ENCODE measurements at regions not wholly inside any gene's neighbourhood (a gene's known extent, or its start where the extent isn't known, plus 50 kb on each side); places are given as distances from the start of the nearest gene placed in this dataset.
A peak's percentile ranks its signal among the peaks of the same experiment; 100 is the strongest.

- Histone ChIP-seq H3K27ac (ENCODE audit: low read length, poor library complexity, severe bottlenecking) (no peak overlapping the region), H3K14ac (ENCODE audit: low read length in 2 of 2) (peak overlapping the region in 1 of 2 experiments; percentile 66), H3K4me3 (ENCODE audit: insufficient read depth in 1 of 2, low read depth in 1 of 2, low read length in 2 of 2) (peak overlapping the region in 1 of 2 experiments; percentile 8), H3K18ac (ENCODE audit: low read depth in 1 of 2, low read length in 2 of 2) (peak overlapping the region in 1 of 2 experiments; percentile 54), H2AK5ac (ENCODE audit: low read length, severe bottlenecking) (no peak overlapping the region), H2BK120ac (ENCODE audit: low read depth, low read length) (no peak overlapping the region), H4K91ac (ENCODE audit: low read length) (no peak overlapping the region), H3K4ac (ENCODE audit: low read depth in 1 of 2, low read length in 2 of 2) (no peak overlapping the region), H2BK12ac (ENCODE audit: low read length in 2 of 2) (peak overlapping the region in 1 of 2 experiments; percentile 33), H3K4me1 (ENCODE audit: control insufficient read depth, insufficient read depth, low read depth, low read length) (no peaks in the 10 kb centered on the region), H3K9me3 (ENCODE audit: control insufficient read depth, low read length) (no peaks in the 10 kb centered on the region), H3K23ac (ENCODE audit: low read length in 2 of 2) (no peak overlapping the region), H3K36me3 (ENCODE audit: control insufficient read depth in 1 of 2, insufficient read depth in 2 of 2, low read depth in 1 of 2, low read length in 2 of 2) (no peaks in the 10 kb centered on the region), H2BK5ac (ENCODE audit: low read depth, low read length, poor library complexity, severe bottlenecking) (no peak overlapping the region), H3K9ac (ENCODE audit: low read length) (no peak overlapping the region), H3K79me1 (replicated peaks; ENCODE audit: low read length, poor library complexity, severe bottlenecking) (no peaks in the 10 kb centered on the region), H3K27me3 (ENCODE audit: control insufficient read depth in 1 of 2, insufficient read depth in 1 of 2, low read length in 2 of 2) (peaks cover 23% of the 10 kb centered on the region in 2 experiments), H2AFZ (ENCODE audit: low read depth, low read length) (no peak overlapping the region), H4K8ac (ENCODE audit: low read length) (peak overlapping the region; percentile 57), H3K4me2 (ENCODE audit: low read length, poor library complexity, severe bottlenecking) (no peak overlapping the region), H2BK15ac (ENCODE audit: low read depth, poor library complexity, severe bottlenecking) (no peak overlapping the region)
- no peak for DNase-seq
- 93% methylated on average over 11 of the region's 12 CpGs for WGBS
Observed at GRCh38 chr18:59051470-59052165, 88.1 kb upstream of the SEC11C start.

- Histone ChIP-seq H3K9ac (ENCODE audit: low read length) (no peak overlapping the region), H2BK15ac (ENCODE audit: low read depth, poor library complexity, severe bottlenecking) (no peak overlapping the region), H3K79me1 (replicated peaks; ENCODE audit: low read length, poor library complexity, severe bottlenecking) (no peaks in the 10 kb centered on the region), H3K4me1 (ENCODE audit: control insufficient read depth, insufficient read depth, low read depth, low read length) (no peaks in the 10 kb centered on the region), H3K4me3 (ENCODE audit: insufficient read depth in 1 of 2, low read depth in 1 of 2, low read length in 2 of 2) (no peak overlapping the region), H3K14ac (ENCODE audit: low read length in 2 of 2) (no peak overlapping the region), H3K4me2 (ENCODE audit: low read length, poor library complexity, severe bottlenecking) (no peak overlapping the region), H3K27ac (ENCODE audit: low read length, poor library complexity, severe bottlenecking) (no peak overlapping the region), H3K9me3 (ENCODE audit: control insufficient read depth, low read length) (no peaks in the 10 kb centered on the region), H3K27me3 (ENCODE audit: control insufficient read depth in 1 of 2, insufficient read depth in 1 of 2, low read length in 2 of 2) (peaks cover 16 to 26% of the 10 kb centered on the region in 2 experiments), H4K91ac (ENCODE audit: low read length) (no peak overlapping the region), H2BK12ac (ENCODE audit: low read length in 2 of 2) (peak overlapping the region in 1 of 2 experiments; percentile 60), H3K36me3 (ENCODE audit: control insufficient read depth in 1 of 2, insufficient read depth in 2 of 2, low read depth in 1 of 2, low read length in 2 of 2) (no peaks in the 10 kb centered on the region), H3K4ac (ENCODE audit: low read depth in 1 of 2, low read length in 2 of 2) (no peak overlapping the region), H2AK5ac (ENCODE audit: low read length, severe bottlenecking) (no peak overlapping the region), H2BK120ac (ENCODE audit: low read depth, low read length) (no peak overlapping the region), H2BK5ac (ENCODE audit: low read depth, low read length, poor library complexity, severe bottlenecking) (no peak overlapping the region), H2AFZ (ENCODE audit: low read depth, low read length) (no peak overlapping the region), H4K8ac (ENCODE audit: low read length) (no peak overlapping the region), H3K23ac (ENCODE audit: low read length in 2 of 2) (no peak overlapping the region), H3K18ac (ENCODE audit: low read depth in 1 of 2, low read length in 2 of 2) (no peak overlapping the region)
- 88% methylated on average over 2 of the region's 6 CpGs for WGBS
- no peak for DNase-seq
Observed at GRCh38 chr18:59052965-59053820, 86.5 kb upstream of the SEC11C start.

GRCh38 chr18:59054496-59055287, 85.0 kb upstream of the SEC11C start:
- H2AK5ac ChIP-seq (ENCODE audit: low read length, severe bottlenecking): no peak overlapping the region
- no peak overlapping the region for H3K23ac ChIP-seq (ENCODE audit: low read length in 2 of 2)
- peak overlapping the region in 1 of 2 experiments; percentile 6 for H3K18ac ChIP-seq (ENCODE audit: low read depth in 1 of 2, low read length in 2 of 2)
- H3K4me2 ChIP-seq (ENCODE audit: low read length, poor library complexity, severe bottlenecking): no peak overlapping the region
- H2BK12ac ChIP-seq (ENCODE audit: low read length in 2 of 2): no peak overlapping the region
- H2AFZ ChIP-seq (ENCODE audit: low read depth, low read length): no peak overlapping the region
- DNase-seq: peak; percentile 26
- H3K36me3 ChIP-seq (ENCODE audit: control insufficient read depth in 1 of 2, insufficient read depth in 2 of 2, low read depth in 1 of 2, low read length in 2 of 2): no peaks in the 10 kb centered on the region
- H3K79me1 ChIP-seq (replicated peaks; ENCODE audit: low read length, poor library complexity, severe bottlenecking): no peaks in the 10 kb centered on the region
- H3K27me3 ChIP-seq (ENCODE audit: control insufficient read depth in 1 of 2, insufficient read depth in 1 of 2, low read length in 2 of 2): peaks cover 14 to 19% of the 10 kb centered on the region in 2 experiments
- no peak overlapping the region for H4K91ac ChIP-seq (ENCODE audit: low read length)
- no peak overlapping the region for H3K14ac ChIP-seq (ENCODE audit: low read length in 2 of 2)
- H3K9me3 ChIP-seq (ENCODE audit: control insufficient read depth, low read length): no peaks in the 10 kb centered on the region
- no peak overlapping the region for H3K27ac ChIP-seq (ENCODE audit: low read length, poor library complexity, severe bottlenecking)
- H2BK5ac ChIP-seq (ENCODE audit: low read depth, low read length, poor library complexity, severe bottlenecking): no peak overlapping the region
- no peaks in the 10 kb centered on the region for H3K4me1 ChIP-seq (ENCODE audit: control insufficient read depth, insufficient read depth, low read depth, low read length)
- no peak overlapping the region for H2BK120ac ChIP-seq (ENCODE audit: low read depth, low read length)
- 71% methylated on average over 7 of the region's 7 CpGs for WGBS
- H4K8ac ChIP-seq (ENCODE audit: low read length): no peak overlapping the region
- H3K4me3 ChIP-seq (ENCODE audit: insufficient read depth in 1 of 2, low read depth in 1 of 2, low read length in 2 of 2): no peak overlapping the region
- no peak overlapping the region for H2BK15ac ChIP-seq (ENCODE audit: low read depth, poor library complexity, severe bottlenecking)
- no peak overlapping the region for H3K4ac ChIP-seq (ENCODE audit: low read depth in 1 of 2, low read length in 2 of 2)
- H3K9ac ChIP-seq (ENCODE audit: low read length): no peak overlapping the region

Measured in mesenchymal stem cell (in vitro differentiated cells and primary cell).